HG03342 (cell line): ENCODE measurements at regions not wholly inside any gene's neighbourhood (a gene's known extent, or its start where the extent isn't known, plus 50 kb on each side); places are given as distances from the start of the nearest gene placed in this dataset.
"Not testable (repeated sequence)": the region's sequence is repeated elsewhere in the genome, so short reads cannot be mapped to it uniquely, and the experiment has no call there.

ENCODE experiments used
- ATAC-seq: cut with Tn5 transposase; IDR thresholded peaks from one replicate; pipeline ENCODE4 v1.9.1; 2021; ENCODE audit warnings: mild to moderate bottlenecking, moderate library complexity; ENCODE audit not compliant: unreplicated experiment

- ATAC-seq, result no peak
These were observed 64.1 kb upstream of the RAB6C start for GRCh38 chr2:129915303-129915840.

GRCh38 chr2:129918604-129919003 lies 60.9 kb upstream of the RAB6C start:
- no peak for ATAC-seq

- no peak for ATAC-seq
These were observed 56.7 kb upstream of the RAB6C start for GRCh38 chr2:129922571-129923264.

- ATAC-seq, result no peak
These were observed 56.0 kb upstream of the RAB6C start for GRCh38 chr2:129923265-129924091.

GRCh38 chr2:129924115-129924514 lies 55.4 kb upstream of the RAB6C start:
- ATAC-seq, result not testable (repeated sequence)

GRCh38 chr2:129925381-129925780 lies 54.1 kb upstream of the RAB6C start:
- ATAC-seq, result no peak

GRCh38 chr2:129927696-129928095 lies 51.8 kb upstream of the RAB6C start:
- no peak for ATAC-seq

- ATAC-seq, result no peak
These were observed 49.9 kb upstream of the RAB6C start for GRCh38 chr2:129929321-129930290.
